CD4-positive, alpha-beta T cell (primary cell): ENCODE measurements at regions not wholly inside any gene's neighbourhood (a gene's known extent, or its start where the extent isn't known, plus 50 kb on each side); places are given as distances from the start of the nearest gene placed in this dataset.

Experiments used
- ATAC-seq: fragments of 200-7000 bp; cut with Tn5 transposase; one replicate; pipeline ENCODE4 v1.10.0; 2022; ENCODE audit warnings: mild to moderate bottlenecking; ENCODE audit not compliant: poor library complexity
- CTCF ChIA-PET: fragments of 350-600 bp; sonication (Branson Sonifier 250); formaldehyde crosslinking; loops from one replicate; lab custom pipeline; 2021; ENCODE audit warnings: antibody characterized with exemption, inconsistent platforms; lab: Charles Lee
- POLR2A ChIA-PET: fragments of 350-600 bp; sonication (Branson Sonifier 250); formaldehyde crosslinking; loops from one replicate; lab custom pipeline; 2021; ENCODE audit warnings: antibody characterized with exemption, inconsistent platforms; lab: Charles Lee
- DNase-seq, 14 experiments: peaks; one replicate each; pipeline ENCODE4 v3.0.0-alpha.2; 2013 to 2020; ENCODE audit warnings: mixed read lengths in 2 of 14
- H3K27ac ChIP-seq, 2 donors: one replicate each; pipeline versions ENCODE4 v1.5.1 to v1.7.0; 2013; ENCODE audit warnings: low read length in 2 of 2, low read depth in 1 of 2, mild to moderate bottlenecking in 1 of 2
- H3K27me3 ChIP-seq, 2 experiments: 1 replicate in 1 of 2; 2 replicates in 1 of 2; pipeline versions ENCODE4 v1.6.1 to v1.7.0; 2013; ENCODE audit warnings: low read length in 2 of 2, control low read depth in 1 of 2, mild to moderate bottlenecking in 1 of 2, moderate library complexity in 1 of 2; ENCODE audit not compliant: insufficient read depth in 2 of 2, control insufficient read depth in 1 of 2
- H3K36me3 ChIP-seq: one replicate; pipeline ENCODE4 v1.6.1; 2013; ENCODE audit warnings: low read length, control low read depth; ENCODE audit not compliant: insufficient read depth
- H3K4me1 ChIP-seq: one replicate; pipeline ENCODE4 v1.6.1; 2013; ENCODE audit warnings: low read length, control low read depth; ENCODE audit not compliant: insufficient read depth
- H3K4me3 ChIP-seq: one replicate; pipeline ENCODE4 v1.5.1; 2013; ENCODE audit warnings: mild to moderate bottlenecking, low read length, moderate library complexity
- H3K9me3 ChIP-seq, 2 experiments: 1 replicate in 1 of 2; 2 replicates in 1 of 2; pipeline versions ENCODE4 v1.6.1 to v1.7.0; 2013; ENCODE audit warnings: low read length in 2 of 2, mild to moderate bottlenecking in 2 of 2, control low read depth in 1 of 2, moderate library complexity in 1 of 2; ENCODE audit not compliant: control insufficient read depth in 1 of 2, insufficient read depth in 1 of 2
- H3K27ac Mint-ChIP-seq: one replicate; pipeline ENCODE4 v1.8.0; 2020; ENCODE audit warnings: mixed read lengths
- H3K27me3 Mint-ChIP-seq: one replicate; pipeline ENCODE4 v1.8.0; 2021; ENCODE audit warnings: mixed read lengths
- H3K36me3 Mint-ChIP-seq: one replicate; pipeline ENCODE4 v1.8.0; 2021; ENCODE audit warnings: low read depth, mixed read lengths
- H3K4me1 Mint-ChIP-seq: one replicate; pipeline ENCODE4 v1.8.0; 2021; ENCODE audit warnings: low read depth, mixed read lengths
- H3K4me3 Mint-ChIP-seq: one replicate; pipeline ENCODE4 v1.8.0; 2020; ENCODE audit warnings: mild to moderate bottlenecking, mixed read lengths
- H3K9me3 Mint-ChIP-seq: one replicate; pipeline ENCODE4 v1.8.0; 2020; ENCODE audit warnings: mixed read lengths
- intact Hi-C, 2 experiments: fragments of 100-400 bp; cut with DNase I in 1 of 2; cut with micrococcal nuclease in 1 of 2; formaldehyde crosslinking; loops; one replicate each; pipeline versions ENCODE4 v1.15.1 to v1.9.0; 2023 to 2025; cut with DNase I, micrococcal nuclease
- TF ChIP-seq, protein P1 (sequence below): fragments of 200-600 bp; IDR thresholded peaks from one replicate; pipeline ENCODE4 v1.8.0; 2022; ENCODE audit warnings: antibody characterized with exemption, mild to moderate bottlenecking

DNA sequence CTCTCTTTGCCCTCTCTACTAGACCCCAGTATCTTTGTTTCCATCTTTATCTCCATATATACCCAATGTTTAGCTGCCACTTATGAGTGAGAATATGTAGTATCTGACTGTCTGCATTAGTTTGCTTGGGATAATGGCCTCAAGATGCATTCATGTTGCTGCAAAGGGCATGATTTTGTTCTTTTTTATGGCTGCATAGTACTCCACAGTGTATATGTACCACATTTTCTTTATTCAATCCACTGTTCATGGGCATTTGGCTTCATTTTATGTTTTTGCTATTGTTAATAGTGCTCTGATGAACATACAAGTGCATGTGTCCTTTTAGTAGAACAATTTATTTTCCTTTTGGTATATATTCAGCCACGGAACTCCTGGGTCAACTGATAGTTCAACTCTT lies 671.5 kb upstream of the GRM7 start:
- Mint-ChIP-seq H3K9me3 (no peaks in the 10 kb centered on the region), H3K27ac (no peak overlapping the region), H3K36me3 (no peaks in the 10 kb centered on the region), H3K4me1 (no peaks in the 10 kb centered on the region), H3K4me3 (no peak overlapping the region), H3K27me3 (no peaks in the 10 kb centered on the region)
- ATAC-seq (no peak), DNase-seq (no peak)
- Histone ChIP-seq H3K4me1 (no peaks in the 10 kb centered on the region), H3K36me3 (no peaks in the 10 kb centered on the region), H3K27ac (no peak overlapping the region), H3K27me3 (no peaks in the 10 kb centered on the region), H3K4me3 (no peak overlapping the region), H3K9me3 (peaks cover 0 to 4% of the 10 kb centered on the region in 2 experiments)
- intact Hi-C loops: no loop called here
- TF ChIP-seq, protein P1, sequence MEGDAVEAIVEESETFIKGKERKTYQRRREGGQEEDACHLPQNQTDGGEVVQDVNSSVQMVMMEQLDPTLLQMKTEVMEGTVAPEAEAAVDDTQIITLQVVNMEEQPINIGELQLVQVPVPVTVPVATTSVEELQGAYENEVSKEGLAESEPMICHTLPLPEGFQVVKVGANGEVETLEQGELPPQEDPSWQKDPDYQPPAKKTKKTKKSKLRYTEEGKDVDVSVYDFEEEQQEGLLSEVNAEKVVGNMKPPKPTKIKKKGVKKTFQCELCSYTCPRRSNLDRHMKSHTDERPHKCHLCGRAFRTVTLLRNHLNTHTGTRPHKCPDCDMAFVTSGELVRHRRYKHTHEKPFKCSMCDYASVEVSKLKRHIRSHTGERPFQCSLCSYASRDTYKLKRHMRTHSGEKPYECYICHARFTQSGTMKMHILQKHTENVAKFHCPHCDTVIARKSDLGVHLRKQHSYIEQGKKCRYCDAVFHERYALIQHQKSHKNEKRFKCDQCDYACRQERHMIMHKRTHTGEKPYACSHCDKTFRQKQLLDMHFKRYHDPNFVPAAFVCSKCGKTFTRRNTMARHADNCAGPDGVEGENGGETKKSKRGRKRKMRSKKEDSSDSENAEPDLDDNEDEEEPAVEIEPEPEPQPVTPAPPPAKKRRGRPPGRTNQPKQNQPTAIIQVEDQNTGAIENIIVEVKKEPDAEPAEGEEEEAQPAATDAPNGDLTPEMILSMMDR: no peak
- POLR2A ChIA-PET: no interaction called here
- CTCF ChIA-PET: no interaction called here

- POLR2A ChIA-PET: no interaction called here
Measured at GRCh38 chr3:6204891-6205290, 656.0 kb upstream of the GRM7 start.

DNA sequence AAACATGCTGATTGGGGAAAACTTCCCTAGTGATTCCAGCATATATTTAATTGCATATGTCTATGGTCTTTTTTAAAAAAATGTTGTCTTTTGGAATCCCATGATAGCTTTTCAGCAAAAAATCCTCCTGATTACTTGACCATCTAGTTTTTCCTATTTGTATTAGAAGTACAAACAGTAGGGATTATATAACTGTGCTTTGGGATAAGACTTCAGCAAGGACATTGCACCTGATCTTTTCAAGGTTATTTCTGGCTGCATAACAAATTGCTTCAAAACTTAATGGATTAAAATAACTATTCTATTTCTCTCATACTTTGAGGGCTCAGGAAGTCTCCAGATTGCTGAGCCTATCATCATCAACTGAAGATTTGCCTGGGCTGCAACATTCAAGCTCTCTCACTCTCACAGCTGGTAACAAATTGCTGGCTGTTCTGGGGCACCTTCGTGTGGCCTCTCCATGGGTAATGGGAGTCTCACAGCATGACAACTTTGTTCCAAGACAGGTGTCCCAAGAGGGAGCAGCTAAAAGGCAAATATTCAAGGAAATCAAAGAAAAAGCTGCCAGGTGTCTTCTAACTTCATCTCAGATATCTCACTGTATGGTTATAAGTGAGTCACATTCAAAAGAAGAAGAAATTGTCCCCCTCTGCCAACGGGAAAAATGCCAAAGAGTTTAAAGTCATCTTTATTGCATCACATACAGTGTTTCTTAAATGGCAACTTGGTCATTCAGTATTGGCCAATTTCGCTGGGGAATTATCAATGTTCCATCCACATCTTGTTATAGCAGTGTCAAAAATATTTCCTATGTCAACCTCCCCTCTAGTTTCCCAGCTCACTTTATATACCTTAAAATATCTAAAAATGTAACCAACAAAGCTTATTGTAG lies 644.5 kb upstream of the GRM7 start:
- no peaks in the 10 kb centered on the region for H3K4me1 Mint-ChIP-seq
- Histone ChIP-seq H3K27me3 (no peaks in the 10 kb centered on the region), H3K36me3 (no peaks in the 10 kb centered on the region), H3K27ac (no peak overlapping the region), H3K9me3 (peaks cover 0 to 8% of the 10 kb centered on the region in 2 experiments), H3K4me1 (no peaks in the 10 kb centered on the region), H3K4me3 (no peak overlapping the region)
- DNase-seq: peak in 2 of 14 experiments; percentile 7 to 8
- ChIA-PET POLR2A (no interaction called here), CTCF (no interaction called here)
- H3K4me3 Mint-ChIP-seq: no peak overlapping the region
- no peak for ATAC-seq
- H3K27me3 Mint-ChIP-seq: no peaks in the 10 kb centered on the region
- no peaks in the 10 kb centered on the region for H3K36me3 Mint-ChIP-seq
- peaks cover 4% of the 10 kb centered on the region for H3K9me3 Mint-ChIP-seq
- TF ChIP-seq, protein P1: no peak
- H3K27ac Mint-ChIP-seq: no peak overlapping the region
- intact Hi-C loops: no loop called here

More at GRCh38 chr3:6204891-6205290, 656.0 kb upstream of the GRM7 start:
- H3K4me1 ChIP-seq: no peaks in the 10 kb centered on the region
- H3K4me3 Mint-ChIP-seq: no peak overlapping the region
- no peak overlapping the region for H3K27ac ChIP-seq
- intact Hi-C loops: no loop called here
- TF ChIP-seq, protein P1: no peak
- no peaks in the 10 kb centered on the region for H3K9me3 ChIP-seq
- H3K27ac Mint-ChIP-seq: no peak overlapping the region
- H3K4me1 Mint-ChIP-seq: no peaks in the 10 kb centered on the region
- CTCF ChIA-PET: no interaction called here
- no peaks in the 10 kb centered on the region for H3K36me3 Mint-ChIP-seq
- no peaks in the 10 kb centered on the region for H3K27me3 Mint-ChIP-seq
- H3K4me3 ChIP-seq: no peak overlapping the region
- no peak for DNase-seq
- no peak for ATAC-seq
- H3K9me3 Mint-ChIP-seq: peaks cover 8% of the 10 kb centered on the region
- no peaks in the 10 kb centered on the region for H3K27me3 ChIP-seq
- no peaks in the 10 kb centered on the region for H3K36me3 ChIP-seq
